ENCODE measurements at regions not wholly inside any gene's neighbourhood (a gene's known extent, or its start where the extent isn't known, plus 50 kb on each side); places are given as distances from the start of the nearest gene placed in this dataset.

DNA sequence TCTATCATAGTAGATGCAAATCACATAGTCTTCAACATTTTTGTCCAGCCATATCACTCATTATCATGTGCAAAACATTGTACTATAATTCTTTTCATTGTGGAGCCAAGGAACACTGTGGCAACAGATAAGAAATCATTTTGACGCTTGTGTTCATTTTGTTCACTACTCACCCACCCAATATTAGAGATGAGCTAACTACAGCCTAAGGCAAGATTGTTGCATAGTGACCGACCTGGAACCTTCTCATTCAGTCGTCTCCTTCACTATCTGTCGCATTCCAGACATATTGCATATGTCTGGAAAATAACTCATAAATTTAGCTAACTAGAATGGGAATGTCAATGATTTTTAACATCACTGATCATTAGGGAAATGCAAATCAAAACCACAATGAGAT is 270.3 kb downstream of the CGGBP1 start:
- H3K4me2 ChIP-seq (ENCODE audit: low read depth, low read length) = no peak overlapping the region
- whole genome bisulfite sequencing (ENCODE audit: low lambda C conversion rate) = 1% methylated on average over 4 of the region's 4 CpGs
- BruUV-seq (replicated peaks) = no TSS peak
- H3K4me3 ChIP-seq (replicated peaks in 1 of 3; ENCODE audit: insufficient read depth in 1 of 3, low read depth in 2 of 3, low read length in 3 of 3) = no peak overlapping the region
- DNase-seq (ENCODE audit: low spot score) (no peak), ATAC-seq (no peak), FAIRE-seq (no peak)
- no peaks in the 10 kb centered on the region for H3K9me3 ChIP-seq (ENCODE audit: low read length)
- no peaks in the 10 kb centered on the region for H3K79me2 ChIP-seq (ENCODE audit: insufficient read depth, low read length)
- ChIA-PET POLR2A (no interaction called here), CTCF (ENCODE audit: low intra/inter-chr PET ratio, low total read pairs) (no interaction called here)
- H2AFZ ChIP-seq (ENCODE audit: low read length) = no peak overlapping the region
- H3K36me3 ChIP-seq (replicated peaks in 1 of 2; ENCODE audit: control insufficient read depth in 1 of 2, insufficient read depth in 2 of 2, low read length in 2 of 2) = no peaks in the 10 kb centered on the region
- no peaks in the 10 kb centered on the region for H4K20me1 ChIP-seq (ENCODE audit: insufficient read depth, low read length)
- intact Hi-C loops (cut with micrococcal nuclease; ENCODE audit: unreplicated experiment) = no loop called here
- in situ Hi-C loops (cut with HindIII; ENCODE audit: extremely low pct_ligation_motif_present, low pct_unique_long_range_greater_than_20kb) = no loop called here
- H3K27ac ChIP-seq (ENCODE audit: extremely low read length, insufficient read depth, low read length) = no peak overlapping the region
- peaks cover 2 to 18% of the 10 kb centered on the region in 2 experiments; a peak in 2 of 5 replicates for H3K27me3 ChIP-seq (ENCODE audit: control insufficient read depth in 1 of 2, insufficient read depth in 2 of 2, low read length in 2 of 2)
- H3K4me1 ChIP-seq (ENCODE audit: insufficient read depth, low read length) = 0 out of 2 replicates have a peak, but pooled peaks cover 13% of the 10 kb centered on the region
- H3K9ac ChIP-seq (ENCODE audit: insufficient read depth, low read depth, low read length) = no peak overlapping the region
- no peak for TF ChIP-seq SRSF4 (IDR thresholded peaks at IDR 0.05; ENCODE audit: low read depth, low read length, poor library complexity, severe bottlenecking)
- no peak for TF ChIP-seq ZMYM3 (CRISPR knock-in tag; IDR thresholded peaks at IDR 0.05)
- TF ChIP-seq ZNF607 (CRISPR knock-in tag; IDR thresholded peaks at IDR 0.05; ENCODE audit: borderline replicate concordance) = no peak
- TF ChIP-seq CHCHD3 (CRISPR knock-in tag; IDR thresholded peaks at IDR 0.05) = no peak
- TF ChIP-seq, protein P1, sequence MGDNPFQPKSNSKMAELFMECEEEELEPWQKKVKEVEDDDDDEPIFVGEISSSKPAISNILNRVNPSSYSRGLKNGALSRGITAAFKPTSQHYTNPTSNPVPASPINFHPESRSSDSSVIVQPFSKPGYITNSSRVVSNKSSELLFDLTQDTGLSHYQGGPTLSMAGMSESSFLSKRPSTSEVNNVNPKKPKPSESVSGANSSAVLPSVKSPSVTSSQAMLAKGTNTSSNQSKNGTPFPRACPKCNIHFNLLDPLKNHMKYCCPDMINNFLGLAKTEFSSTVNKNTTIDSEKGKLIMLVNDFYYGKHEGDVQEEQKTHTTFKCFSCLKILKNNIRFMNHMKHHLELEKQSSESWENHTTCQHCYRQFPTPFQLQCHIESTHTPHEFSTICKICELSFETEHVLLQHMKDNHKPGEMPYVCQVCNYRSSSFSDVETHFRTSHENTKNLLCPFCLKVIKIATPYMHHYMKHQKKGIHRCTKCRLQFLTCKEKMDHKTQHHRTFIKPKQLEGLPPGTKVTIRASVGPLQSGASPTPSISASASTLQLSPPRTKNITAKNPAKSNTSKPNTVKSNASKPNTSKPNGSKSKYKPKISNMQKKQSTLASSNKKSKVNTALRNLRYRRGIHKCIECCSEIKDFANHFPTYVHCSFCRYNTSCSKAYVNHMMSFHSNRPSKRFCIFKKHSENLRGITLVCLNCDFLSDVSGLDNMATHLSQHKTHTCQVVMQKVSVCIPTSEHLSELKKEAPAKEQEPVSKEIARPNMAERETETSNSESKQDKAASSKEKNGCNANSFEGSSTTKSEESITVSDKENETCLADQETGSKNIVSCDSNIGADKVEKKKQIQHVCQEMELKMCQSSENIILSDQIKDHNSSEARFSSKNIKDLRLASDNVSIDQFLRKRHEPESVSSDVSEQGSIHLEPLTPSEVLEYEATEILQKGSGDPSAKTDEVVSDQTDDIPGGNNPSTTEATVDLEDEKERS (CRISPR knock-in tag; IDR thresholded peaks at IDR 0.05) = no peak
- TF ChIP-seq, protein P2, sequence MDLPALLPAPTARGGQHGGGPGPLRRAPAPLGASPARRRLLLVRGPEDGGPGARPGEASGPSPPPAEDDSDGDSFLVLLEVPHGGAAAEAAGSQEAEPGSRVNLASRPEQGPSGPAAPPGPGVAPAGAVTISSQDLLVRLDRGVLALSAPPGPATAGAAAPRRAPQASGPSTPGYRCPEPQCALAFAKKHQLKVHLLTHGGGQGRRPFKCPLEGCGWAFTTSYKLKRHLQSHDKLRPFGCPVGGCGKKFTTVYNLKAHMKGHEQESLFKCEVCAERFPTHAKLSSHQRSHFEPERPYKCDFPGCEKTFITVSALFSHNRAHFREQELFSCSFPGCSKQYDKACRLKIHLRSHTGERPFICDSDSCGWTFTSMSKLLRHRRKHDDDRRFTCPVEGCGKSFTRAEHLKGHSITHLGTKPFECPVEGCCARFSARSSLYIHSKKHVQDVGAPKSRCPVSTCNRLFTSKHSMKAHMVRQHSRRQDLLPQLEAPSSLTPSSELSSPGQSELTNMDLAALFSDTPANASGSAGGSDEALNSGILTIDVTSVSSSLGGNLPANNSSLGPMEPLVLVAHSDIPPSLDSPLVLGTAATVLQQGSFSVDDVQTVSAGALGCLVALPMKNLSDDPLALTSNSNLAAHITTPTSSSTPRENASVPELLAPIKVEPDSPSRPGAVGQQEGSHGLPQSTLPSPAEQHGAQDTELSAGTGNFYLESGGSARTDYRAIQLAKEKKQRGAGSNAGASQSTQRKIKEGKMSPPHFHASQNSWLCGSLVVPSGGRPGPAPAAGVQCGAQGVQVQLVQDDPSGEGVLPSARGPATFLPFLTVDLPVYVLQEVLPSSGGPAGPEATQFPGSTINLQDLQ (CRISPR knock-in tag; IDR thresholded peaks at IDR 0.05) = no peak
- no peak for TF ChIP-seq ZNF558 (CRISPR knock-in tag; IDR thresholded peaks at IDR 0.05; ENCODE audit: borderline replicate concordance)
- no peak for TF ChIP-seq ZNF766 (CRISPR knock-in tag; IDR thresholded peaks at IDR 0.05; ENCODE audit: borderline replicate concordance)
- TF ChIP-seq PAWR (CRISPR knock-in tag; IDR thresholded peaks at IDR 0.05; ENCODE audit: borderline replicate concordance) = no peak
- no peak for TF ChIP-seq RBM22 (optimal IDR thresholded peaks at IDR 0.05; ENCODE audit: low read length)
- no peak for TF ChIP-seq CBX1 (IDR thresholded peaks at IDR 0.05; ENCODE audit: low read depth)

All from HepG2 (cell line).